OCI-LY7 (cell line): ENCODE measurements at regions not wholly inside any gene's neighbourhood (a gene's known extent, or its start where the extent isn't known, plus 50 kb on each side); places are given as distances from the start of the nearest gene placed in this dataset.

Experiments
- BruUV-seq: library from RNA; stranded (reverse); fragments of 400-500 nt; replicated peaks from 2 replicates; lab custom pipeline; 2021; lab: Mats Ljungman, UMichigan
- CTCF ChIA-PET: fragments of 300-600 bp; sonication (Branson Sonifier 250); formaldehyde crosslinking; loops from one replicate; lab custom pipeline; 2022; ENCODE audit warnings: antibody characterized with exemption; ENCODE audit not compliant: unreplicated experiment; lab: Charles Lee
- POLR2A ChIA-PET: fragments of 300-600 bp; sonication (Branson Sonifier 250); formaldehyde crosslinking; loops from one replicate; lab custom pipeline; 2022; ENCODE audit warnings: antibody characterized with exemption; lab: Charles Lee
- DNase-seq: peaks from one replicate; pipeline ENCODE4 v3.0.0-alpha.2; 2015; ENCODE audit warnings: low spot score
- H2AFZ ChIP-seq: fragments of 200-600 bp; sonication (generic), shearing (Covaris generic); 2 replicates; pipeline ENCODE4 v1.6.1; 2014; ENCODE audit warnings: mild to moderate bottlenecking, antibody characterized with exemption, low read length, moderate library complexity
- H3K27ac ChIP-seq: fragments of 200-600 bp; sonication (generic); 2 replicates; pipeline ENCODE4 v1.5.1; 2014; ENCODE audit warnings: mixed run types, low read depth, mild to moderate bottlenecking, moderate library complexity, low read length, inconsistent platforms; ENCODE audit not compliant: poor library complexity, severe bottlenecking
- H3K36me3 ChIP-seq: fragments of 200-600 bp; sonication (generic); 2 replicates; pipeline ENCODE4 v1.6.1; 2014; ENCODE audit warnings: mild to moderate bottlenecking, antibody characterized with exemption, low read length, moderate library complexity, mixed read lengths; ENCODE audit not compliant: insufficient read depth
- H3K4me1 ChIP-seq: fragments of 200-600 bp; sonication (generic); 2 replicates; pipeline ENCODE4 v1.5.1; 2014; ENCODE audit warnings: mild to moderate bottlenecking, low read length; ENCODE audit not compliant: insufficient read depth, poor library complexity, severe bottlenecking
- H3K4me2 ChIP-seq: fragments of 200-600 bp; sonication (generic); 2 replicates; pipeline ENCODE4 v1.6.1; 2014; ENCODE audit warnings: mild to moderate bottlenecking, low read length
- H3K4me3 ChIP-seq: fragments of 200-600 bp; sonication (generic); 2 replicates; pipeline ENCODE4 v1.5.1; 2014; ENCODE audit warnings: mild to moderate bottlenecking, low read depth, low read length; ENCODE audit not compliant: poor library complexity, severe bottlenecking
- H3K79me2 ChIP-seq: fragments of 200-600 bp; sonication (generic); 2 replicates; pipeline ENCODE4 v1.6.1; 2016; ENCODE audit warnings: low read depth, mild to moderate bottlenecking, low read length, moderate library complexity, mixed read lengths; ENCODE audit not compliant: insufficient read depth
- H3K9me2 ChIP-seq: fragments of 200-600 bp; sonication (generic); 2 replicates; pipeline ENCODE4 v1.6.1; 2016; ENCODE audit warnings: mild to moderate bottlenecking, low read length, mixed read lengths; ENCODE audit not compliant: insufficient read depth
- H3K9me3 ChIP-seq: fragments of 200-600 bp; sonication (generic); 2 replicates; pipeline ENCODE4 v1.6.1; 2014; ENCODE audit warnings: mild to moderate bottlenecking, mixed run types, low read length, mixed read lengths
- H4K20me1 ChIP-seq: fragments of 200-600 bp; sonication (generic); 2 replicates; pipeline ENCODE4 v1.6.1; 2014; ENCODE audit warnings: mild to moderate bottlenecking, antibody characterized with exemption, low read length, moderate library complexity, mixed read lengths; ENCODE audit not compliant: insufficient read depth
- EZH2phosphoT487 ChIP-seq: fragments of 200-600 bp; sonication (generic); IDR thresholded peaks from 2 replicates; pipeline ENCODE4 v1.6.1; 2018; ENCODE audit warnings: low read depth, borderline replicate concordance, mild to moderate bottlenecking, mixed run types, antibody characterized with exemption, low read length, moderate library complexity, mixed read lengths
- intact Hi-C: fragments of 100-400 bp; cut with micrococcal nuclease; formaldehyde crosslinking; loops from one replicate; pipeline ENCODE4 v1.10.0; 2022; ENCODE audit not compliant: unreplicated experiment
- TF ChIP-seq, protein P1 (sequence below): fragments of 200-600 bp; sonication (generic); conservative IDR thresholded peaks from 2 replicates; pipeline ENCODE4 v1.5.1; 2014; ENCODE audit warnings: mild to moderate bottlenecking, antibody characterized with exemption, low read length, moderate library complexity, mixed read lengths

DNA sequence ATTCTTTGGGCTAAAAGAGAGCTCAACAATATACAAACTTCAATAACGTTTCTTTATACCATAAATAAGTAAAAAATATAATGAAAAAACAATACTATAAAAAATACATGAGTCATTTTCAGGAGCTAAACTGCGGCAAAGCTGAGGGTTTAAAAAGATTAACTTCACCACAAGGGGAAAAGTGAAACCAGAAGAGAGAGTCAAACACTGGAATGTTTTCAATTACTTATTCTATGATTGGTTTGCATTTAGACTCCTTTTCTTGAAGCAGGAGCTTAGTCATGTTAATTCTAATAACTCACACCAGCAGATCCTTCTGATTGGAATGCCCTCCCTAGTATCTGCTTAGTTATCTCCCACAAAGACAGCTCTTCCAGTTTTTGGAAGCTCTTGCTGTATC is 627.3 kb downstream of the UTRN start:
- TF ChIP-seq, protein P1, sequence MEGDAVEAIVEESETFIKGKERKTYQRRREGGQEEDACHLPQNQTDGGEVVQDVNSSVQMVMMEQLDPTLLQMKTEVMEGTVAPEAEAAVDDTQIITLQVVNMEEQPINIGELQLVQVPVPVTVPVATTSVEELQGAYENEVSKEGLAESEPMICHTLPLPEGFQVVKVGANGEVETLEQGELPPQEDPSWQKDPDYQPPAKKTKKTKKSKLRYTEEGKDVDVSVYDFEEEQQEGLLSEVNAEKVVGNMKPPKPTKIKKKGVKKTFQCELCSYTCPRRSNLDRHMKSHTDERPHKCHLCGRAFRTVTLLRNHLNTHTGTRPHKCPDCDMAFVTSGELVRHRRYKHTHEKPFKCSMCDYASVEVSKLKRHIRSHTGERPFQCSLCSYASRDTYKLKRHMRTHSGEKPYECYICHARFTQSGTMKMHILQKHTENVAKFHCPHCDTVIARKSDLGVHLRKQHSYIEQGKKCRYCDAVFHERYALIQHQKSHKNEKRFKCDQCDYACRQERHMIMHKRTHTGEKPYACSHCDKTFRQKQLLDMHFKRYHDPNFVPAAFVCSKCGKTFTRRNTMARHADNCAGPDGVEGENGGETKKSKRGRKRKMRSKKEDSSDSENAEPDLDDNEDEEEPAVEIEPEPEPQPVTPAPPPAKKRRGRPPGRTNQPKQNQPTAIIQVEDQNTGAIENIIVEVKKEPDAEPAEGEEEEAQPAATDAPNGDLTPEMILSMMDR = no peak
- TF ChIP-seq EZH2phosphoT487 = no peak
- no TSS peak for BruUV-seq
- no peaks in the 10 kb centered on the region for H3K4me1 ChIP-seq
- H4K20me1 ChIP-seq = no peaks in the 10 kb centered on the region
- H3K36me3 ChIP-seq = no peaks in the 10 kb centered on the region
- H3K79me2 ChIP-seq = no peaks in the 10 kb centered on the region
- H3K9me3 ChIP-seq = no peaks in the 10 kb centered on the region
- ChIA-PET POLR2A (interaction anchor here (0.8 kb wide), 1 partner anchor 8 kb away, joined by 3 read pairs; no protein-coding TSS in a partner anchor), CTCF (no interaction called here)
- H2AFZ ChIP-seq = no peak overlapping the region
- H3K27ac ChIP-seq = no peak overlapping the region
- no peak overlapping the region for H3K4me2 ChIP-seq
- no peaks in the 10 kb centered on the region for H3K9me2 ChIP-seq
- DNase-seq = no peak
- intact Hi-C loops = no loop called here
- no peak overlapping the region for H3K4me3 ChIP-seq

DNA sequence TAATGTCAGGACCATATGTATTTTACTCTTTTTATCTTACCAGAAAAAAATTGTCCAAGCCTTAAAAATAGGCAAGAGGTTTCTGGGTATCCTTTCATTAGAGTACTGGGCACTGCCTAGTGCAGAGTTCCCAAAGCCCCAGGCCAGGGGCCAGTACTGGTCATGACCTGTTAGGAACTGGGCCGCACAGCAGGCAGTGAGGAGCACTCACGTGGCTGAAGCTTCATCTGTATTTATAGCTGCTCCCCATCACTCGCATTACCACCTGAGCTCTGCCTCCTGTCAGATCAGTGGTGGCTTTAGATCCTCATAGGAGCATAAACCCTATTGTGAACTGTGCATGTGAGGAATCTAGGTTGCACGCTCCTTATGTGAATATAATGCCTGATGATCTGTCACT is 632.9 kb downstream of the UTRN start:
- POLR2A ChIA-PET = no interaction called here

DNA sequence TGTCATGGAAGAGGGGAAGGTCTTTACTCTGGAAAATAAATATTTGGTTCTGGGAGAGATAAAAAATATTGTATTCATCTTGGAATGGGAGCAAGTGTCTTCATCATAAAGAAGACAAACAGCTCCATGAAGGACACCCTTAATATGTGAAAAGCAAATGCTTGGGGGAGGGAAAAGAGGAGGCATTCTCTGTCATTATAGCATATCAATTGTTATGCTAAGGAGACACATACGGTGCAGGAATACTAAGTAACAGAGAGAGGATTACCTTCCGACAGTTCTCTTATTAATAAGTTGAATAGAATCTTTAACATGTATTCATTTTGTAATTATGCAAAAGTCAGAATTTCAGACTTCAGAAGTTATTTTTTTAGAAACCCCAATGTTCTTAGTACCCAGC is 634.4 kb downstream of the UTRN start:
- DNase-seq = no peak

More for the DNA sequence above, 632.9 kb downstream of the UTRN start:
- H3K4me1 ChIP-seq = no peaks in the 10 kb centered on the region
- TF ChIP-seq, protein P1 = no peak
- H3K27ac ChIP-seq = no peak overlapping the region
- H3K79me2 ChIP-seq = no peaks in the 10 kb centered on the region
- H4K20me1 ChIP-seq = no peaks in the 10 kb centered on the region
- no peak overlapping the region for H2AFZ ChIP-seq
- no peaks in the 10 kb centered on the region for H3K9me2 ChIP-seq
- no peak overlapping the region for H3K4me3 ChIP-seq
- CTCF ChIA-PET = no interaction called here
- H3K9me3 ChIP-seq = no peaks in the 10 kb centered on the region
- no TSS peak for BruUV-seq
- intact Hi-C loops = no loop called here
- H3K36me3 ChIP-seq = no peaks in the 10 kb centered on the region
- no peak overlapping the region for H3K4me2 ChIP-seq
- DNase-seq = no peak

More for the DNA sequence above, 634.4 kb downstream of the UTRN start:
- intact Hi-C loops = no loop called here
- Histone ChIP-seq H3K4me3 (no peak overlapping the region), H3K9me2 (no peaks in the 10 kb centered on the region), H3K9me3 (no peaks in the 10 kb centered on the region), H3K36me3 (no peaks in the 10 kb centered on the region), H3K27ac (no peak overlapping the region), H3K79me2 (no peaks in the 10 kb centered on the region), H3K4me2 (no peak overlapping the region), H2AFZ (no peak overlapping the region), H4K20me1 (no peaks in the 10 kb centered on the region), H3K4me1 (no peaks in the 10 kb centered on the region)
- BruUV-seq = no TSS peak
- TF ChIP-seq EZH2phosphoT487 = no peak
- TF ChIP-seq, protein P1 = no peak
- ChIA-PET CTCF (no interaction called here), POLR2A (interaction anchor here (0.6 to 0.7 kb wide), 2 partner anchors 34 to 1170 kb away, joined by 3 read pairs; no protein-coding TSS in a partner anchor)
